M059J (cell line): ENCODE measurements at regions not wholly inside any gene's neighbourhood (a gene's known extent, or its start where the extent isn't known, plus 50 kb on each side); places are given as distances from the start of the nearest gene placed in this dataset.
A peak's percentile ranks its signal among the peaks of the same experiment; 100 is the strongest.
"Not testable (repeated sequence)": the region's sequence is repeated elsewhere in the genome, so short reads cannot be mapped to it uniquely, and the experiment has no call there.

ENCODE experiments used
- DNase-seq: peaks from one replicate; pipeline ENCODE4 v3.0.0-alpha.2; 2012; ENCODE audit warnings: low read depth

DNA sequence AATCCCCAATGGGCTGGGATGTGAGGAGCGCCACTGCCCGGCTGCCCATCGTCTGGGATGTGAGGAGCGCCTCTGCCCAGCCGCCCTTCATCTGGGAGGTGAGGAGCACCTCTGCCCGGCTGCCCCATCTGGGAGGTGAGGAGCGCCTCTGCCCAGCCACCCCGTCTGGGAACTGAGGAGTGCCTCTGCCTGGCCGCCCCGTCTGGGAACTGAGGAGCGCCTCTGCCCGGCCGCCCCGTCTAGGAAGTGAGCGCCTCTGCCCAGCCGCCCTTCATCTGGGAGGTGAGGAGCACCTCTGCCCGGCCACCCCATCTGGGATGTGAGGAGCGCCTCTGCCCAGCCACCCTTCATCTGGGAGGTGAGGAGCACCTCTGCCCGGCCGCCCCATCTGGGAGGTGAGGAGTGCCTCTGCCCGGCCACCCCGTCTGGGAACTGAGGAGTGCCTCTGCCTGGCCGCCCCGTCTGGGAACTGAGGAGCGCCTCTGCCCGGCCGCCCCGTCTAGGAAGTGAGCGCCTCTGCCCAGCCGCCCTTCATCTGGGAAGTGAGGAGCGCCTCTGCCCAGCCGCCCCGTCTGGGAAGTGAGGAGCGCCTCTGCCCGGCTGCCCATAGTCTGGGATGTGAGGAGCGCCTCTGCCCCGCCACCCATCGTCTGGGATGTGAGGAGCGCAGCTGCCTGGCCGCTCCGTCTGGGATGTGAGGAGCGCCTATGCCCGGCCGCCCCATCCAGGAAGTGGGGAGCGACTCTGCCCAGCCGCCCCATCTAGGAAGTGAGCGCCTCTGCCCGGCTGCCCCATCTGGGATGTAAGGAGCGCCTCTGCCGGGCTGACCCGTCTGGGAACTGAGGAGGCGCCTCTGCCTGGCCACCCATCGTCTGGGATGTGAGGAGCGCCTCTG, 1085.7 kb downstream of the TYW1 start:
- not testable (repeated sequence) for DNase-seq

GRCh38 chr7:68082961-68083657, 1086.5 kb downstream of the TYW1 start:
- not testable (repeated sequence) for DNase-seq

GRCh38 chr7:68087401-68087800, 1090.8 kb downstream of the TYW1 start:
- no peak for DNase-seq

DNA sequence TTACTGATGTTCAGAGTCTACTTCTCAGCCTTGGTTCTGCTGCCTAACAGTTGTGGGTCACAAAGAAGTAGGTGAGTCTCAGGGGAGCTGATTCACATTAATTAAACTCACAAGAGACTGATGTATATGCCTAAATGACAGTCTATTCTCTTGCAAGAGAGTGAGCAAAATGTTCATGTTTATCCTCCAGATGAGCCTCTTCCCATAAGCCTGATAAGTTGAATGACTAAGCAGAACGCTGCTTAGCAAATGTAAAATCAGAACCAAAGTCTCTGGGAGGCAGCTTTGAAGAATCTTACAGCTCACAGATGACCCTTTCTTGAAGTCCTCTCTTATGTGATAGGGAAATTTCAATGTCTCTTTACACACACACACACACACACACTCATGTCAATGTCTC, 1092.2 kb downstream of the TYW1 start:
- DNase-seq: no peak

DNA sequence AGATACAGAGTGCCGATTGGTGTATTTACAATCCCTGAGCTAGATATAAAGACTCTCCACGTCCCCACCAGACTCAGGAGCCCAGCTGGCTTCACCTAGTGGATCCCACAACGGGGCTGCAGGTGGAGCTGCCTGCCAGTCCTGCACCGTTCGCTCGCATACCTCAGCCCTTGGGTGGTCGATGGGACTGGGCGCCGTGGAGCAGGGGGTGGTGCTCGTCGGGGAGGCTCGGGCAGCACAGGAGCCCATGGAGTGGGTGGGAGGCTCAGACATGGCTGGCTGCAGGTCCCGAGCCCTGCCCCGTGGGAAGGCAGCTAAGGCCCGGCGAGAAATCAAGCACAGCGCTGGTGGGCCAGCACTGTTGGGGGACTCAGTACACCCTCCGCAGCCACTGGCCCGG, 1093.6 kb downstream of the TYW1 start:
- not testable (repeated sequence) for DNase-seq

- no peak for DNase-seq
Measured at GRCh38 chr7:68103319-68103718, 1106.7 kb downstream of the TYW1 start.

- peak; percentile 38 for DNase-seq
Measured at GRCh38 chr7:68107261-68107660, 1110.6 kb downstream of the TYW1 start.

GRCh38 chr7:68107968-68108367, 1111.3 kb downstream of the TYW1 start:
- peak; percentile 86 for DNase-seq

GRCh38 chr7:68109299-68109698, 1112.7 kb downstream of the TYW1 start:
- DNase-seq: no peak

DNA sequence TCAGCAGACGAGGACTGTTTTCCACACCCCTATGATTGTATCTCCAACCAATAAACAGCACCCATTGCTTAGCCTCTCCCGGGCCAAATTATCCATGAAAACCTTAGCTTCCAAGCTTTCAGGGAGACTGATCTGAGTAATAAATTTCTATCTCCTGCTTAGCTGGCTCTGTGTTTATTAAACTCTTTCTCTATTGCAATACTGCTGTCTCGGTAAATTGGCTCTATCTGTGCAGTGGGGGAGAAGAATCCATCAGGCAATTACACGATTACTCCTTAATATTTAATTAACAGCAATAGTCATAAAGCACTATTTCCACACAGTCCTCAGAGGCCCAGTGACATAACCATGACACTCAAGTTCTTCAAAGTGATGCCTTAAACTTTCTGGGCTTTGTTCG, 1122.8 kb downstream of the TYW1 start:
- DNase-seq: no peak

- no peak for DNase-seq
Measured at GRCh38 chr7:68121056-68121455, 1124.4 kb downstream of the TYW1 start.

DNA sequence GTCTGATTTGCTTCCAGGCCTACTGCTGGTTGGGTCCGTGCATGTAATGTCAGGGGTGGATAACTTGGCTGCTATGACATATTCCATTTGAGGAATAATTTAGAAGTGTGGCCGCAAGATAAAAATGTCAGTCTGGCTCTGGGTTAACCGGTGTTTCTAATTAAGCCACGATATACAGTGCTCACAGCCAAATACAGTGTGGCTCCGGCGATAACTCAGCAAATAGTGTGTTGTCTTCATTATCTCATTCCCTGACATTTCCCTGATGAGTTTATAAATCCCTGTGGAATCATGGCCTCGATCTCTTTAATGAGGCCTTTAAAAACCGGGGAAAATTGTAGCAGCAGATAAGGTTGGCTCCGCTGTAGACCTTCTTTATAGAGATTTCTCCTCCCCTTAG, 1125.0 kb downstream of the TYW1 start:
- no peak for DNase-seq

DNA sequence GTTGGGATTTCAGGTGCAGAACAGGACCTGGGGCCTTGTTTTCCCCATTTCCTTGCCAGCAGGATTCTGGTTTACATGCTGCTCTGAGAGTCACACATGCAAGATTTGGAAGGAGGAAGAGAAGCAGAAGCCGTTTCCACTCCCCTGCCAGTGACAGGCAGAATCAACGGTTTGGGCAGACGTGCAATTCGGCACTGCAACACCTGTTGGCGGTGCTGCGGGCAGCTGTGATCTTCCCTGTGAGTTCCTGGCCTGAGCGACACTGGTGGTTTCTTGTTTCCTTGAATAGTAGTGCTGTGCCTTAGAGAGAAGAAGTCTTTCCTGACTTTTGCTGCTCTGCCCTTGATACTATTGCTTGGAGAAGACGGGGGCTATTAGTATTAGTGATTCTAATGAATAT, 1126.2 kb downstream of the TYW1 start:
- no peak for DNase-seq

GRCh38 chr7:68125168-68125567, 1128.5 kb downstream of the TYW1 start:
- no peak for DNase-seq

DNA sequence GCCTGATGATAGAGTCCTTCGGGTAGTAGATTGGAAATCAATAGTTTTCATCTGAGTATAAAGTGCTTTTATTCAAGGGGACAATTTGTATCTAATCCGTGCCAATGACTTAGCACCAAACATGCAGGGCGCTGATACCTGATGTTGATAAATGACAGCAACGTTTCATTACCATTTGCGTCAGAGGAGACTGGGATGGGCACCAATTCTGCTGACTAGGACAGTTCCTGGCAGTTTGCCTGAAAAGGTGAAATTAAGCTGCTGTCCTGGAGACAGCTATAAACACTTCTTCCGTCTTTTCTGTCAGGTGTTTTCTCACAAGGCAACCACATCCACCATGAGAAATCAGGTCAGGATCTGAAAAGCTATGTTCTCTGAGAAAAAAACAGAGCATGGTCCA, 1136.4 kb downstream of the TYW1 start:
- no peak for DNase-seq

GRCh38 chr7:68143345-68143744, 1146.7 kb downstream of the TYW1 start:
- no peak for DNase-seq

DNA sequence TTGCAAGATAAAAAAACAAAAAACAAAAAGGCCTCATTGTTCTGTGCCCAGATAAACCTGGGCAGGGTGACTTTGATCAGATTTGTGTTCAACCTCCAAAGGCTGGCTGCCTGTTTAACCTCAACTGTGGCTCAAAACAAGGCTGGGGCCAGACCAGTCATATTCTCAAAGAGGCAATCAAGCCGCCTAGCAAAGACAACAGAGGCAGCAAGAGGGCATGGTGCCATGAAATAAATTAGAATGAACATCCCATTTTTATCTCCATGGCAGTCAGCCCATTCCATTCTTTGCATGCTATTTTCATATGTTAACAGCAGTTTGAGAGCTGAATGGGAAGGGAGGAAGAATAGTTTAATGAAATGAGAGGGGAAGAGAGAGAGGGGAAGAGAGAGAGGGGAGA, 1150.3 kb downstream of the TYW1 start:
- DNase-seq: no peak

DNA sequence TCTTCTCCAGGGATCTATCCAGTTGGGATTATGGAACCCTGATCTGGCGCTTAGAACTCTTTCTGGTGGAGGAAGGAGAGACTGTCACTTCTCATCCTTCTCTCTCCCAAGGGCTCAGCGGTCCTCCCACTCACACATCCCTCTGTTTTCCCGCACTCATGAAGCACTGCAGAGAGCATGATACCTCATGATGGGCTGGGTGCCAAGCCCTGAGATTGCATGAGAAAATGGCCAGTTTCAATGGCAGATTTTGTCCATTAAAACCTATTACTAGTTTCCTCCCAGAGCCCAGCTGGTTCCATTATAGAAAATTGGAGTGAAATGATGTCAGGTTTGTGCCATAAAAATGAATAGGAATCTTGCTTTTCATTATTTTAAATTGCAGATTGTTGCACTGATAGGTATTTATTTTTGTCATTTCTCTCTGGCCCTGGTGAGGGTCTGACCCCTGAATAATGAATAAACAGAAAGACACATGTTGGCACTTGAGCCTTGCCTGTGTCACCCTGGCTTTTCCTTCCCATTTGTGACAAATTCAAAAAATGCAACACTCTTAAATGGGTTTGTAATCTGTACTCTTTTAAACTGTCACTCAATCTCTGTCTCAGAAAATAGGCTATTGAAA, 1151.1 kb downstream of the TYW1 start:
- DNase-seq: no peak

DNA sequence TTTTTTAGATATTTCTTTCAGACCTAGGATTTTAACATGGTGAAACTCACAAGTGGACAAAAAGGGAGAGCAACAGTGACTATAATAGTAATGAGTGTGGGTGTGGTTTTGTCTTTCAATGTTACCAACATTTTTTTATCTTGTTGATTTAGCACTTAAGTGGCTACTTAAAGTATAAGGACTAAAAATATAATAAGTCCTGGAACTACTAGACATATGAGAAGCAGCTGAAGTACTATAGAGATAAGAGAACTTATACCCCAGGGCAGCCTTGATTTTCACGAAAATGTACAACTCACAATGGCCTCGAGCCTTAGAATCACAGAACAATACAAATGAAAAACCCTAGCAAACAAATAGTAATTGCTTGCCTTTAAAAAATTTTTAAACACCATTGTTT, 1151.8 kb downstream of the TYW1 start:
- no peak for DNase-seq

DNA sequence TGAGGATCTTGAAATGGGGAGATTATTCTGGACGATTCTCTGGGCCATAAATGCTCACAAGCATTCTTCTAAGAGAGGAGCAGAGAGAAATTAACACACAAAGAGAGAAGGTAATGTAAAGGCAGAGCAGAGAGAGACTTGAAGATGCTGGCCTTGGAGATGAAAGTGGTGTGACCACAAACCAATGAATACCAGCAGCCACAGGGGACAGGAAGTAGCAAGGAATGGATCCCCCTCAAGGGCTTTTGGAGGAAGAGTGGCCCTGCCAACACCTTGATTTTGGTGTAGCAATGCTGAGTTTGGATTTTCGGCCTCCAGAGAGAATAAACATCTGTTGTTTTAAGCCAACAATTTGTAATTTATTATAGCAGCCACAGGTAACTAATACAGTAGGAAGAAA, 1155.6 kb downstream of the TYW1 start:
- no peak for DNase-seq

DNA sequence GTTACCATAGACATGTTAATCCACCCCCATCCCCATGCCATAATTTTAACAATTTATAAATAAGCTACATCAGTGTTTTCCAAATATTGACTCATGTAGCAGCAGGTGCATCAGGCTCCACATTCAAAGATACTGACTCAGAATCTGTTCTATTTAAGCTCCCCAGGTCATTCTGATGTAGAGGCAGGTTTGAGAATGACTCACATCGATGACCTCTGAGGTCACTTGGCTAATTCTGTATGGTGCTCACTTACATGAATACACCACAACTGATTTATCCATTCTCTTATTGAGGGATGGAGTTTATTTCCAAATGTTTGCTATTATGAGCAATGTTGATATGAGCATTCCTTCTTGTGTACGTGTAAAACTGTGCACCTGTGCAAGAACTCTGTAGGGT, 1159.0 kb downstream of the TYW1 start:
- DNase-seq: peak; percentile 64

GRCh38 chr7:68158686-68159295, 1162.2 kb downstream of the TYW1 start:
- no peak for DNase-seq
